Osteoblast (primary cell): ENCODE measurements at regions not wholly inside any gene's neighbourhood (a gene's known extent, or its start where the extent isn't known, plus 50 kb on each side); places are given as distances from the start of the nearest gene placed in this dataset.
"Not testable (repeated sequence)": the region's sequence is repeated elsewhere in the genome, so short reads cannot be mapped to it uniquely, and the experiment has no call there.

Source experiments
- DNase-seq: peaks from one replicate; pipeline ENCODE4 v3.0.0; 2011; ENCODE audit warnings: low spot score, mixed read lengths; ENCODE audit not compliant: insufficient read length; ENCODE audit errors: missing footprints
- H2AFZ ChIP-seq: 2 replicates; pipeline ENCODE4 v1.6.0; 2011; ENCODE audit warnings: mild to moderate bottlenecking, low read length
- H3K27ac ChIP-seq: 2 replicates; pipeline ENCODE4 v1.5.1; 2011; ENCODE audit warnings: mild to moderate bottlenecking, low read depth, low read length, moderate library complexity
- H3K27me3 ChIP-seq: 2 replicates; pipeline ENCODE4 v1.6.0; 2012; ENCODE audit warnings: mild to moderate bottlenecking, control low read depth, inconsistent platforms, low read length, moderate library complexity; ENCODE audit not compliant: insufficient read depth
- H3K36me3 ChIP-seq: 2 replicates; pipeline ENCODE4 v1.5.1; 2011; ENCODE audit warnings: mild to moderate bottlenecking, low read length, control low read depth, moderate library complexity; ENCODE audit not compliant: insufficient read depth
- H3K4me1 ChIP-seq: 2 replicates; pipeline ENCODE4 v1.5.1; 2011; ENCODE audit warnings: mild to moderate bottlenecking, low read length, control low read depth, moderate library complexity; ENCODE audit not compliant: insufficient read depth
- H3K4me2 ChIP-seq: 2 replicates; pipeline ENCODE4 v1.6.0; 2011; ENCODE audit warnings: mild to moderate bottlenecking, low read length; ENCODE audit not compliant: insufficient read depth
- H3K4me3 ChIP-seq: fragments of 200-600 bp; sonication (generic); 3 replicates; pipeline ENCODE4 v1.5.1; 2012; ENCODE audit warnings: mild to moderate bottlenecking, low read length, inconsistent platforms; ENCODE audit not compliant: insufficient read depth
- H3K79me2 ChIP-seq: 2 replicates; pipeline ENCODE4 v1.6.0; 2012; ENCODE audit warnings: mild to moderate bottlenecking, low read length, control low read depth, inconsistent platforms; ENCODE audit not compliant: insufficient read depth
- H3K9me3 ChIP-seq: 2 replicates; pipeline ENCODE4 v1.5.1; 2011; ENCODE audit warnings: low read depth, low read length, control low read depth
- H4K20me1 ChIP-seq: 2 replicates; pipeline ENCODE4 v1.6.0; 2012; ENCODE audit warnings: mild to moderate bottlenecking, low read length, control low read depth; ENCODE audit not compliant: insufficient read depth
- CTCF ChIP-seq: IDR thresholded peaks from 2 replicates; pipeline ENCODE4 v1.5.1; 2011; ENCODE audit warnings: mild to moderate bottlenecking, low read depth, low read length, moderate library complexity; ENCODE audit errors: extremely low read depth

GRCh38 chr14:38930898-38931297, 172.1 kb downstream of the SEC23A start:
- Histone ChIP-seq H3K27ac (no peak overlapping the region), H4K20me1 (no peaks in the 10 kb centered on the region), H3K9me3 (no peaks in the 10 kb centered on the region), H3K4me2 (no peak overlapping the region), H3K27me3 (no peaks in the 10 kb centered on the region), H3K4me3 (no peak overlapping the region), H3K79me2 (no peaks in the 10 kb centered on the region), H3K4me1 (no peaks in the 10 kb centered on the region), H3K36me3 (no peaks in the 10 kb centered on the region), H2AFZ (no peak overlapping the region)
- TF ChIP-seq CTCF = no peak
- DNase-seq = no peak

DNA sequence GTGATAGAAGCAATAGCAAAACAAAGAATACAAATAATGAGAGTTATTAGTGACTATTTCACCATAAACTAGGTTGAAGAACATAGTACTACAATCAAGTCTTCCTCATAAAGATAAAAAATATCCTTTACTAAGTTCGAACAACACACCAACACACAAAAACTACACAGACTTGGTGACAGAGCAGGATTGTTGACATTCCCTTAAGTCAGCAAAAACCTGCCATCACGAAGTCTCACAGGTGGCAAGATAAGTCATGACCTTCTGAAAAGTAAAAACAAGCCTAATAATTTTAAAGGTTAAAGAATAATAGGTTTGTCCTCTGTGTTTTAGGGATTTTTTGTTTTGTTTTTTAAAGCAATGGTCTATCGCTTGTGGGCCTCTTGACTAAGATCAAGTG, 173.0 kb downstream of the SEC23A start:
- Histone ChIP-seq H3K9me3 (no peaks in the 10 kb centered on the region), H3K4me2 (no peak overlapping the region), H3K36me3 (no peaks in the 10 kb centered on the region), H3K4me3 (no peak overlapping the region), H3K27me3 (no peaks in the 10 kb centered on the region), H3K79me2 (no peaks in the 10 kb centered on the region), H3K27ac (no peak overlapping the region), H4K20me1 (no peaks in the 10 kb centered on the region), H2AFZ (no peak overlapping the region), H3K4me1 (no peaks in the 10 kb centered on the region)
- no peak for DNase-seq
- TF ChIP-seq CTCF = no peak

DNA sequence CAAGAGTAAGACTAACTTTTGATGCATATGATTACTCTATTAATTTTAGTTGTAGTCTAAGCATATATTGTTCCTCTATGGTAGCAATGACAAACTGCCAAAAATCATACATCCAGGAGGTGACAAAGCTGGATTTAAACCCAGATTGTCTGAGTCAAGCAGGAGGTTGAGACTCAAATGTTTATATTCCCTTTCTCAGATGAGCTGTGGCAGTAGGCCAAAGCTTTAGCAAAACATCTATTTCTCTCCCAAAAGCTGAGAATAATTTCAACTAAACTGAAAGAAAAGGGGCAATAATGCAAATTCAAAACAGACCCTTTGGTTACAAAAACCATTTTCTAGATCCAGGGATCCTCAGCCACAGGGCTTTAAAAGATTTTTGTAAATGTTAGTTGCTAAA, 173.6 kb downstream of the SEC23A start:
- Histone ChIP-seq H3K36me3 (no peaks in the 10 kb centered on the region), H3K4me1 (no peaks in the 10 kb centered on the region), H3K27me3 (no peaks in the 10 kb centered on the region), H3K27ac (no peak overlapping the region), H3K9me3 (no peaks in the 10 kb centered on the region), H3K79me2 (no peaks in the 10 kb centered on the region), H4K20me1 (no peaks in the 10 kb centered on the region), H3K4me3 (no peak overlapping the region), H2AFZ (no peak overlapping the region), H3K4me2 (no peak overlapping the region)
- DNase-seq = no peak
- no peak for TF ChIP-seq CTCF

GRCh38 chr14:38921893-38922292, 181.1 kb downstream of the SEC23A start:
- not testable (repeated sequence) for H3K36me3 ChIP-seq, H3K4me3 ChIP-seq, H3K4me2 ChIP-seq, H3K9me3 ChIP-seq, H3K27me3 ChIP-seq, H3K4me1 ChIP-seq, H3K27ac ChIP-seq, H3K79me2 ChIP-seq, H4K20me1 ChIP-seq, H2AFZ ChIP-seq, DNase-seq

- DNase-seq = no peak
- Histone ChIP-seq H3K27ac (no peak overlapping the region), H3K4me1 (no peaks in the 10 kb centered on the region), H3K4me3 (no peak overlapping the region), H4K20me1 (no peaks in the 10 kb centered on the region), H3K27me3 (no peaks in the 10 kb centered on the region), H2AFZ (no peak overlapping the region), H3K79me2 (no peaks in the 10 kb centered on the region), H3K4me2 (no peak overlapping the region), H3K36me3 (no peaks in the 10 kb centered on the region), H3K9me3 (no peaks in the 10 kb centered on the region)
- no peak for TF ChIP-seq CTCF
These were observed 187.9 kb downstream of the SEC23A start for GRCh38 chr14:38915125-38915524.
